Activated CD8-positive, alpha-beta memory T cell treated with anti-CD3 and anti-CD28 coated beads for 1 hour (primary cell): ENCODE measurements at regions not wholly inside any gene's neighbourhood (a gene's known extent, or its start where the extent isn't known, plus 50 kb on each side); places are given as distances from the start of the nearest gene placed in this dataset.

Experiments used
- DNase-seq, 2 donors: peaks; one replicate each; pipeline ENCODE4 v3.0.0-alpha.2; 2020; ENCODE audit warnings: low read depth in 1 of 2; ENCODE audit errors: extremely low read depth in 1 of 2

DNA sequence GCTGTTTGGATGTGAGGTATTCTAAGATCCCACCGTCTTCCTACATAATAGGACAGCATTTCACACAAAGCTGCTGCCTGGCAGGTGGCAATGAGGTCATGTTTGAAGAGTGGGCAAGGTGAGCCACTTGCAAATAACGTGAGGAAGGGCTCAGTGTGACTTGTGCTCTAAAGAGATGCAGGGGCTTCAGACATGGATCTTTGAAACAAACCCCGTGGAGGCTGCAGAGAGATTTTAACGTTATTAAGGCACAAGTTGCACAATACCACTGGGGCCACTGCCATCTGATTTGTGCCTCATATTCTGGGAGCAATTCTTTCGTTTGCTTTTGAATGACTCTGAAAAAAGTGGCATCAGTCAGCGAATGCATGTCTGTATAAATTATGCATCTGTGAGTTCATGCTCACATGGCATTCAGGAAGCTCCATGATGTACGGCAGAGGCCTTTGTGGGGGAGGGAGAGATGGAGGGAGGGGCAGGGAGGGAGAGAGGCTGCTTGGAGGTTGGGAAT lies 362.0 kb downstream of the SOX11 start:
- no peak for DNase-seq

- DNase-seq = no peak
Observed at GRCh38 chr2:6060992-6061663, 368.9 kb downstream of the SOX11 start.

DNA sequence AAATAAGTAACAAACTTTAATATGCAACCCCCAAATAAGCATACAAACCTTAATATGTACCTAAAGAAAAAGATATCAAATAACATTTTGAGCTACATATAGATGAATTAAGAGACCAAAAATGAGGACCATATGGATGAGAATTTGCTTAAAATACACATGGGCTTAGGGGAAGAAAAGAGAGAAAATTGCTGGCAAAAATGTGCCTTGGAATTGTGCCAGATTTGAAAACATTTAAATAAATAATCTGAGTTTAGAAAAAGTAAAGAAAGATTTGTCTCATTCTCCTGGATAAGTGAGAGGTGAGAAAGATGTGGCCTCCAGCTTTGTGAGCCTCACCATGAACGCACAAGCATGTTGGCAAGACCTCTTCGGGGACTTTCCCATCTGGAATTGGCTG lies 372.6 kb downstream of the SOX11 start:
- no peak for DNase-seq

- no peak for DNase-seq
Observed at GRCh38 chr2:6065703-6066102, 373.5 kb downstream of the SOX11 start.

- DNase-seq = no peak
Observed at GRCh38 chr2:6067089-6067488, 374.9 kb downstream of the SOX11 start.

GRCh38 chr2:6067806-6068205 lies 375.6 kb downstream of the SOX11 start:
- DNase-seq = no peak

- no peak for DNase-seq
Observed at GRCh38 chr2:6068429-6068828, 376.2 kb downstream of the SOX11 start.

DNA sequence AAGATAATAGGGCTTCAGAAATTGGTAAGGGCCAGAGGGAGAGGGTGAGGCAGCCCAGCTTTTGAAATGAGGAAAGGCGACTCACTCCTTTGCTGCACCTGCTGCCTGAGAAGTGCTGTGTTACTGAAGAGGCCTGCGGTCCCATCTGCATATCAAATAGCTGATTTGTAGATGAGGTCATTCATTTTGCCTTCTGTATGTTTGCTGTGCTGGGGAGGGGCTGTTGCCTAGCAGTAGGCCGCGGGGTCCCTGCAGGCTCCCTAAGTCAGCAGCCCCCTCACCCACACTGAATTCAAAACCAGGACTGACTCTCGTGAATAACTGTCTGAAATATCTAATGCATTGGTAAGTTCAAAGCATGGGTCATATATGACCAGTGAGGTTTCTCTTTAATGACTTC lies 377.2 kb downstream of the SOX11 start:
- DNase-seq = no peak

DNA sequence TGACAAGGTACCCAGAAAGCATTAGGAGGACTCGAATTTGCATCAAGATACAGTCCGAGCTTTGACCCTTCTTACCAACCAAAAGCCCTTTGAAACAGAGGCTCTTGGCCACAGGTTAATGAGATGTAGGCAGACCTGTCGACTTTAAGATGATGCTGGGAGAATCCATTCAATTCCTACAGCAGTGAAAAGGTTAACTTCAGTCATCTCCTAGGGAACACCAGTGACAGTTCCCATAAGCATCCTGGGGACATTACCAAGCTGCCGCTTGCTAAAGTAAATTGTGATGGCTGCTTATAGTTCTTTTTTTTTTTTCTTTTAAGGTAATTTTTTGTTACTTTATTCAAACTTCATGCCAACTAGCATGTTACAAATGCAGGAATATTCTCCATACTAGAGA lies 379.3 kb downstream of the SOX11 start:
- DNase-seq = no peak

GRCh38 chr2:6072276-6072675 lies 380.1 kb downstream of the SOX11 start:
- no peak for DNase-seq

DNA sequence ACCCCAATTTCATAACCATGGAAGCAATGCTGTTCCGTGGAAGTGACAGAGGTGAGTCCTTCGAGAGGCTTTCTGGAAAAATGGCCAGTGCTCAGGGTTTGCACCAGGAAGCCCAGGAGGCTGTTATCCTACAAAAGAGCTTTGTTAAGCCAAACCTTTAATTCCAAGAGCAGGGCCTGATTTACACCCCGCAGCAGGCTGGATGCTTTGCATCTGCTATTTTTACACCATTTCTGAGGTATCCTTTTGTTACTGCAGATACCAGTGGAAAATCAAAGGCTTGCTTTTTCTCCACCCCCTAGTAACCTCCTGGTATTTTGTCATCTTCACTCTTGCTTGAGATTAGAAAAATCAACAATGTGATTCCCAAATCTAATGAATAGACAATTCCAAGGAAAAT lies 380.6 kb downstream of the SOX11 start:
- DNase-seq = no peak

- DNase-seq = no peak
Observed at GRCh38 chr2:6073191-6074088, 381.3 kb downstream of the SOX11 start.

DNA sequence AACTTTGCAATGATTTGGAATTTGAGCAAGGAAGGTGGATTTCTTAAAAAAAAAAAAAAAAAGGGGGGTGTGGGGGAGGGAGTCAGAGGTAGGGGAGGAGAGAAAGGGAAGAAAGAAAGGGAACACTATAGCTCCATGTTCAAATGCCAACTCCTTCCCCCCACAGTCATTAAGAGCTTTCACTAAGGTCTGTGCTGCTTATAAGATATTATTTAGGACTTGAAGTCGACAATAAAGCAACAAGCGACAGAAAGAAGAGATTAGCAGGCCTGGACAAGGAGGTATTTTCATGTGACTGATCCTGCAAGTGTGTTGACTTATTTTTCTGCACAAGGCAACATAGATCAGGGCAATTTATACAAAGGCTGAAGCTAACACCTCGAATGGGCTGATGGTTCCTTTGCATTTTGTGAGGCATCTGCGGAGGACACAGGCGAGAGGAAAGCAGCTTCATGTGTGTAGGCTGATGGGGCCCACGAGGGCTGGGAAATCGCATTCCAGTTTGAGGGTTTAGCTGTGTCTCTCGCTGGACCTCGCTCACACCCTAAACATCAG lies 382.0 kb downstream of the SOX11 start:
- no peak for DNase-seq

- no peak for DNase-seq
Observed at GRCh38 chr2:6077585-6077984, 385.4 kb downstream of the SOX11 start.

DNA sequence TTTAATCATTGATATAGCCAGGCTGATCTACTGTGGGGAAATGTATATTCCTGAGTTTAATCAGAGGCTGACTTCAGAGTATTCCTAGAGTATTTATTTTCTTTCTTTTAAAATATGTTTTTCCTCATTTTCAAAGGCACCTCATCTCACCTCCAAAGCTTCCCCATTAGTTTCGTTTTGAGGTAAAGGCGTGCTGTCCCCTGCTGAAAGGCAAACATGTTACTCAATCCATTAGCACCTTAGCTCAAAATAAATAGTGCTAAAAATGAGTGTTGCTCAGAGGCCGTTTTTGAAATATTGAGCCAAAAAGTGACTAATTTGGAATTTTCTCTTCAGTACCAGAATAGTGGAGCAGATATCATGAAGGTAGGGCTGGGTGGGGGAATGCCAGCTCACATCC lies 386.2 kb downstream of the SOX11 start:
- DNase-seq = no peak

DNA sequence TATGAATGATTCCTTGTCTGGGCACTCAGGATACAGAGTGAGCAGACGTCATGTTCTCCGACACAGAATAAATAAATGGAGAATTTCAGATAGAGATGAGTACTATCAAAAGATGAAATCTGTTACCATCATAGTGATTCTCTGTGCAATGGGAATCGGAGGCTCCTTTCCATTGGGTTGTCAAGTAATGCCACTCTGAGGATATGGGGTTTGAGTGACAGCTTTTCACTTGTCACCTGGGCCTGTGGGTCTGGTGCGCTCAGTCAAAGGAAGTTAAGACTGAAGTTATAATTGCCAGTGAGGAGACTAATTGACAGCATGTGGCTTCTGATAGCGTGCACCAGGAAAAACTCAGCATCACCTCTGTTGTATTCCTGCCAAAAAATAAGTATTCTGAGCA lies 387.2 kb downstream of the SOX11 start:
- no peak for DNase-seq

- DNase-seq = no peak
Observed at GRCh38 chr2:6080932-6081753, 389.0 kb downstream of the SOX11 start.

- no peak for DNase-seq
Observed at GRCh38 chr2:6081955-6082624, 389.9 kb downstream of the SOX11 start.

DNA sequence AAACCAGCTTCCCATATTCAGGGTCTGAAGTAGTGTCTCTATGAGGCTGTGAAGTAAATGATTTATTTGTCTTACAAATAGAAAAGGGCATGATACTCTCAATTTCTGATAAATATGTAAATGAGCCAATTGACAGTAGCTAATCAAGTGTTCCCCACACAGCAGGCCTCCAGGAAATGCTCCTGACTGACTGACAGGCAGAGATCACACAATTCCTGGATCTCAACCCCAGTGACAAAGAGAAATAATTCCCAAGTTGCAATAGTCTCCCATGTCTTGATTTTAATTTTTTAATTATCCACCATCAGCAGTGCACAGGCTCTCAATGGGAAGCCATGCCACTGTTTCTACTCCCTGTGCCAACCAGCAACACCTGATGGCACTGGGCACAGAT lies 390.4 kb downstream of the SOX11 start:
- DNase-seq = no peak

- DNase-seq = no peak
Observed at GRCh38 chr2:6083136-6083535, 391.0 kb downstream of the SOX11 start.
